SK-N-SH (cell line): ENCODE measurements at regions not wholly inside any gene's neighbourhood (a gene's known extent, or its start where the extent isn't known, plus 50 kb on each side); places are given as distances from the start of the nearest gene placed in this dataset.

Source experiments
- CTCF ChIA-PET: fragments of 300-600, 350-600 bp; formaldehyde crosslinking; extraction: SDS; loops from one replicate; lab custom pipeline; 2021; lab: Yijun Ruan, JAX
- POLR2A ChIA-PET: fragments of 350-600 bp; sonication (Branson Sonifier 250); formaldehyde crosslinking; extraction: SDS; loops from one replicate; lab custom pipeline; 2020; ENCODE audit warnings: antibody characterized with exemption, inconsistent platforms; lab: Yijun Ruan, JAX
- DNase-seq: peaks from one replicate; pipeline ENCODE4 v3.0.0; 2012
- H2AFZ ChIP-seq: fragments of 200-600 bp; sonication (generic); 2 replicates; pipeline ENCODE4 v1.8.1; 2016; ENCODE audit warnings: antibody characterized with exemption, mild to moderate bottlenecking, low read depth
- H3F3A ChIP-seq: fragments of 200-600 bp; sonication (generic); replicated peaks from 2 replicates; pipeline ENCODE3; 2016; ENCODE audit warnings: antibody characterized with exemption, mild to moderate bottlenecking; ENCODE audit not compliant: insufficient read depth
- H3K27ac ChIP-seq, 2 experiments: fragments of 200-500 bp in 1 of 2; fragments of 200-600 bp in 1 of 2; sonication (Bioruptor generic) in 1 of 2; sonication (generic), shearing (Covaris generic) in 1 of 2; 2 replicates each; pipeline versions ENCODE4 v1.5.1 to v1.6.1; 2014 to 2016; ENCODE audit warnings: low read depth in 2 of 2, inconsistent platforms in 1 of 2, low read length in 1 of 2, mild to moderate bottlenecking in 1 of 2, mixed read lengths in 1 of 2
- H3K27me3 ChIP-seq: fragments of 200-600 bp; sonication (generic), shearing (Covaris generic); 2 replicates; pipeline ENCODE4 v1.6.1; 2016; ENCODE audit warnings: mixed run types; ENCODE audit not compliant: insufficient read depth
- H3K36me3 ChIP-seq, 2 experiments: fragments of 200-500 bp in 1 of 2; fragments of 200-600 bp in 1 of 2; sonication (Bioruptor generic) in 1 of 2; sonication (generic) in 1 of 2; replicated peaks in 1 of 2; 2 replicates each; pipeline versions ENCODE3 to v1.5.1; 2014 to 2016; ENCODE audit warnings: low read length in 1 of 2, mild to moderate bottlenecking in 1 of 2; ENCODE audit not compliant: insufficient read depth in 2 of 2, control insufficient read depth in 1 of 2
- H3K4me1 ChIP-seq, 2 experiments: fragments of 200-500 bp in 1 of 2; fragments of 200-600 bp in 1 of 2; sonication (Bioruptor generic) in 1 of 2; sonication (generic), shearing (Covaris generic) in 1 of 2; 2 replicates each; pipeline versions ENCODE4 v1.5.1 to v1.6.1; 2014 to 2016; ENCODE audit warnings: low read depth in 1 of 2, low read length in 1 of 2, mixed run types in 1 of 2; ENCODE audit not compliant: insufficient read depth in 2 of 2, control insufficient read depth in 1 of 2
- H3K4me2 ChIP-seq: fragments of 200-600 bp; sonication (generic), shearing (Covaris generic); 2 replicates; pipeline ENCODE4 v1.6.1; 2017; ENCODE audit warnings: mixed run types
- H3K4me3 ChIP-seq, 2 experiments: fragments of 200-500 bp in 1 of 2; fragments of 200-600 bp in 1 of 2; sonication (Bioruptor generic) in 1 of 2; sonication (generic), shearing (Covaris generic) in 1 of 2; 2 replicates each; pipeline versions ENCODE4 v1.5.1 to v1.8.1; 2014 to 2016; ENCODE audit warnings: low read depth in 2 of 2, inconsistent platforms in 1 of 2, low read length in 1 of 2, mild to moderate bottlenecking in 1 of 2, mixed read lengths in 1 of 2, moderate library complexity in 1 of 2
- H3K79me2 ChIP-seq: fragments of 200-600 bp; sonication (generic); 2 replicates; pipeline ENCODE4 v1.8.1; 2017; ENCODE audit warnings: mild to moderate bottlenecking; ENCODE audit not compliant: insufficient read depth
- H3K9ac ChIP-seq: fragments of 200-600 bp; sonication (generic); 2 replicates; pipeline ENCODE4 v1.6.1; 2017; ENCODE audit warnings: mixed run types
- H3K9me2 ChIP-seq: fragments of 200-600 bp; sonication (generic); 2 replicates; pipeline ENCODE4 v1.6.1; 2017; ENCODE audit warnings: mixed run types
- H3K9me3 ChIP-seq: fragments of 200-600 bp; sonication (generic); 2 replicates; pipeline ENCODE4 v1.6.1; 2017; ENCODE audit warnings: mixed run types, mild to moderate bottlenecking, moderate library complexity
- H4K20me1 ChIP-seq: fragments of 200-600 bp; sonication (generic); 2 replicates; pipeline ENCODE4 v1.6.1; 2017; ENCODE audit warnings: mild to moderate bottlenecking, mixed run types; ENCODE audit not compliant: insufficient read depth
- CHD2 ChIP-seq: fragments of 150-350 bp; IDR thresholded peaks from 2 replicates; pipeline ENCODE4 v1.6.1; 2018; ENCODE audit warnings: low read length; ENCODE audit not compliant: partially characterized antibody
- ELF1 ChIP-seq: IDR thresholded peaks from 2 replicates; pipeline ENCODE4 v1.4.0; 2012
- EZH2phosphoT487 ChIP-seq: fragments of 200-600 bp; sonication (generic); IDR thresholded peaks from 2 replicates; pipeline ENCODE4 v1.6.1; 2017; ENCODE audit warnings: low read depth, mixed run types, mild to moderate bottlenecking, antibody characterized with exemption, moderate library complexity, borderline replicate concordance
- FOXJ3 ChIP-seq: sonication (generic); formaldehyde crosslinking; IDR thresholded peaks from 2 replicates; pipeline ENCODE4 v1.5.1; 2020; ENCODE audit warnings: mild to moderate bottlenecking, missing genetic modification reagents
- FOXM1 ChIP-seq: IDR thresholded peaks from 2 replicates; pipeline ENCODE4 v1.4.0; 2012; ENCODE audit warnings: low read depth, mild to moderate bottlenecking
- IRF3 ChIP-seq: fragments of 150-350 bp; IDR thresholded peaks from 2 replicates; pipeline ENCODE4 v1.6.1; 2016; ENCODE audit warnings: mild to moderate bottlenecking, low read depth, low read length
- JUND ChIP-seq: IDR thresholded peaks from 2 replicates; pipeline ENCODE4 v1.4.0; 2012
- MEF2A ChIP-seq: IDR thresholded peaks from 2 replicates; pipeline ENCODE4 v1.4.0; 2012; ENCODE audit warnings: low read depth, borderline replicate concordance
- MXI1 ChIP-seq: IDR thresholded peaks from 2 replicates; pipeline ENCODE4 v1.6.1; 2012; ENCODE audit warnings: mild to moderate bottlenecking, low read depth, low read length, improper control_type of control experiment
- RFX5 ChIP-seq: IDR thresholded peaks from 2 replicates; pipeline ENCODE4 v1.6.1; 2012; ENCODE audit warnings: mild to moderate bottlenecking, improper control_type of control experiment, low read length
- RXRA ChIP-seq: IDR thresholded peaks from 2 replicates; pipeline ENCODE4 v1.4.0; 2012; ENCODE audit warnings: low read depth, mild to moderate bottlenecking, borderline replicate concordance
- SIN3A ChIP-seq: IDR thresholded peaks from 2 replicates; pipeline ENCODE4 v1.6.1; 2012; ENCODE audit warnings: low read depth, mild to moderate bottlenecking, low read length, moderate library complexity, borderline replicate concordance
- YY1 ChIP-seq: IDR thresholded peaks from 2 replicates; pipeline ENCODE4 v1.4.0; 2012; ENCODE audit warnings: low read depth, mild to moderate bottlenecking
- WGBS: methylation state at CpG from one replicate; pipeline ENCODE4 v1.1.6; 2017; ENCODE audit warnings: low lambda C conversion rate; 5-methylcytosine and 5-hydroxymethylcytosine counted together
- TF ChIP-seq, protein P1 (sequence below): IDR thresholded peaks from 2 replicates; pipeline ENCODE4 v1.4.0; 2012; ENCODE audit warnings: low read depth, borderline replicate concordance
- TF ChIP-seq, protein P2 (sequence below): IDR thresholded peaks from 2 replicates; pipeline ENCODE4 v1.4.0; 2012; ENCODE audit warnings: low read depth
- TF ChIP-seq, protein P3 (sequence below): IDR thresholded peaks from 2 replicates; pipeline ENCODE4 v1.4.0; 2012; ENCODE audit warnings: low read depth, borderline replicate concordance
- TF ChIP-seq, protein P4 (sequence below): IDR thresholded peaks from 2 replicates; pipeline ENCODE4; 2012

GRCh38 chr5:118314931-118315330, 673.4 kb downstream of the DTWD2 start:
- no peaks in the 10 kb centered on the region for H3K9me2 ChIP-seq
- H3K36me3 ChIP-seq = no peaks in the 10 kb centered on the region
- no peaks in the 10 kb centered on the region for H3K27me3 ChIP-seq
- H3F3A ChIP-seq = no peaks in the 10 kb centered on the region
- no peak overlapping the region for H3K9ac ChIP-seq
- H3K9me3 ChIP-seq = no peaks in the 10 kb centered on the region
- no peak for TF ChIP-seq FOXM1
- no peak for TF ChIP-seq EZH2phosphoT487
- TF ChIP-seq JUND = no peak
- no peak for TF ChIP-seq MXI1
- no peak for TF ChIP-seq RFX5
- TF ChIP-seq, protein P1, sequence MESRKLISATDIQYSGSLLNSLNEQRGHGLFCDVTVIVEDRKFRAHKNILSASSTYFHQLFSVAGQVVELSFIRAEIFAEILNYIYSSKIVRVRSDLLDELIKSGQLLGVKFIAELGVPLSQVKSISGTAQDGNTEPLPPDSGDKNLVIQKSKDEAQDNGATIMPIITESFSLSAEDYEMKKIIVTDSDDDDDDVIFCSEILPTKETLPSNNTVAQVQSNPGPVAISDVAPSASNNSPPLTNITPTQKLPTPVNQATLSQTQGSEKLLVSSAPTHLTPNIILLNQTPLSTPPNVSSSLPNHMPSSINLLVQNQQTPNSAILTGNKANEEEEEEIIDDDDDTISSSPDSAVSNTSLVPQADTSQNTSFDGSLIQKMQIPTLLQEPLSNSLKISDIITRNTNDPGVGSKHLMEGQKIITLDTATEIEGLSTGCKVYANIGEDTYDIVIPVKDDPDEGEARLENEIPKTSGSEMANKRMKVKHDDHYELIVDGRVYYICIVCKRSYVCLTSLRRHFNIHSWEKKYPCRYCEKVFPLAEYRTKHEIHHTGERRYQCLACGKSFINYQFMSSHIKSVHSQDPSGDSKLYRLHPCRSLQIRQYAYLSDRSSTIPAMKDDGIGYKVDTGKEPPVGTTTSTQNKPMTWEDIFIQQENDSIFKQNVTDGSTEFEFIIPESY = no peak
- TF ChIP-seq YY1 = no peak
- TF ChIP-seq FOXJ3 = no peak
- TF ChIP-seq, protein P2, sequence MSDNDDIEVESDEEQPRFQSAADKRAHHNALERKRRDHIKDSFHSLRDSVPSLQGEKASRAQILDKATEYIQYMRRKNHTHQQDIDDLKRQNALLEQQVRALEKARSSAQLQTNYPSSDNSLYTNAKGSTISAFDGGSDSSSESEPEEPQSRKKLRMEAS = no peak
- TF ChIP-seq ELF1 = no peak
- TF ChIP-seq RXRA = no peak
- TF ChIP-seq MEF2A = no peak
- TF ChIP-seq IRF3 = no peak
- TF ChIP-seq CHD2 = no peak
- no peak for TF ChIP-seq SIN3A
- no peak for DNase-seq
- no peak overlapping the region for H2AFZ ChIP-seq
- no peak overlapping the region for H3K4me3 ChIP-seq
- ChIA-PET CTCF (no interaction called here), POLR2A (no interaction called here)
- WGBS = 20% methylated on average over 3 of the region's 3 CpGs
- no peaks in the 10 kb centered on the region for H3K79me2 ChIP-seq
- no peak overlapping the region for H3K27ac ChIP-seq
- H4K20me1 ChIP-seq = no peaks in the 10 kb centered on the region
- H3K4me1 ChIP-seq = no peaks in the 10 kb centered on the region
- no peak overlapping the region for H3K4me2 ChIP-seq

GRCh38 chr5:118311103-118311819, 677.1 kb downstream of the DTWD2 start:
- no peak overlapping the region for H2AFZ ChIP-seq
- no peaks in the 10 kb centered on the region for H3K9me3 ChIP-seq
- ChIA-PET CTCF (no interaction called here), POLR2A (no interaction called here)
- H3K27ac ChIP-seq = no peak overlapping the region
- H3K36me3 ChIP-seq = no peaks in the 10 kb centered on the region
- no peak overlapping the region for H3K4me2 ChIP-seq
- no peak overlapping the region for H3K4me3 ChIP-seq
- H3F3A ChIP-seq = no peaks in the 10 kb centered on the region
- H3K27me3 ChIP-seq = no peaks in the 10 kb centered on the region
- no peak overlapping the region for H3K9ac ChIP-seq
- no peaks in the 10 kb centered on the region for H3K79me2 ChIP-seq
- no peaks in the 10 kb centered on the region for H3K4me1 ChIP-seq
- DNase-seq = no peak
- H3K9me2 ChIP-seq = no peaks in the 10 kb centered on the region
- no peaks in the 10 kb centered on the region for H4K20me1 ChIP-seq
- TF ChIP-seq, protein P3, sequence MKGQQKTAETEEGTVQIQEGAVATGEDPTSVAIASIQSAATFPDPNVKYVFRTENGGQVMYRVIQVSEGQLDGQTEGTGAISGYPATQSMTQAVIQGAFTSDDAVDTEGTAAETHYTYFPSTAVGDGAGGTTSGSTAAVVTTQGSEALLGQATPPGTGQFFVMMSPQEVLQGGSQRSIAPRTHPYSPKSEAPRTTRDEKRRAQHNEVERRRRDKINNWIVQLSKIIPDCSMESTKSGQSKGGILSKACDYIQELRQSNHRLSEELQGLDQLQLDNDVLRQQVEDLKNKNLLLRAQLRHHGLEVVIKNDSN = no peak
- TF ChIP-seq, protein P4, sequence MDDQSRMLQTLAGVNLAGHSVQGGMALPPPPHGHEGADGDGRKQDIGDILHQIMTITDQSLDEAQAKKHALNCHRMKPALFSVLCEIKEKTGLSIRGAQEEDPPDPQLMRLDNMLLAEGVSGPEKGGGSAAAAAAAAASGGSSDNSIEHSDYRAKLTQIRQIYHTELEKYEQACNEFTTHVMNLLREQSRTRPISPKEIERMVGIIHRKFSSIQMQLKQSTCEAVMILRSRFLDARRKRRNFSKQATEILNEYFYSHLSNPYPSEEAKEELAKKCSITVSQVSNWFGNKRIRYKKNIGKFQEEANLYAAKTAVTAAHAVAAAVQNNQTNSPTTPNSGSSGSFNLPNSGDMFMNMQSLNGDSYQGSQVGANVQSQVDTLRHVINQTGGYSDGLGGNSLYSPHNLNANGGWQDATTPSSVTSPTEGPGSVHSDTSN = no peak
- no peak for TF ChIP-seq MXI1
- TF ChIP-seq SIN3A = no peak
- 29% methylated on average over 5 of the region's 5 CpGs for WGBS
